Epithelial cell of esophagus (primary cell): ENCODE measurements at regions not wholly inside any gene's neighbourhood (a gene's known extent, or its start where the extent isn't known, plus 50 kb on each side); places are given as distances from the start of the nearest gene placed in this dataset.

Source experiments
- DNase-seq: peaks from one replicate; pipeline ENCODE4 v3.0.0; 2010; ENCODE audit warnings: low read depth
- H3K4me3 ChIP-seq: 2 replicates; pipeline ENCODE4 v1.5.1; 2011; ENCODE audit warnings: mild to moderate bottlenecking, low read length, control low read depth
- TF ChIP-seq, protein P1 (sequence below): IDR thresholded peaks from 2 replicates; pipeline ENCODE4 v1.5.1; 2011; ENCODE audit warnings: low read depth, mild to moderate bottlenecking, low read length, control low read depth, inconsistent platforms; ENCODE audit not compliant: insufficient read depth; ENCODE audit errors: missing control alignments

DNA sequence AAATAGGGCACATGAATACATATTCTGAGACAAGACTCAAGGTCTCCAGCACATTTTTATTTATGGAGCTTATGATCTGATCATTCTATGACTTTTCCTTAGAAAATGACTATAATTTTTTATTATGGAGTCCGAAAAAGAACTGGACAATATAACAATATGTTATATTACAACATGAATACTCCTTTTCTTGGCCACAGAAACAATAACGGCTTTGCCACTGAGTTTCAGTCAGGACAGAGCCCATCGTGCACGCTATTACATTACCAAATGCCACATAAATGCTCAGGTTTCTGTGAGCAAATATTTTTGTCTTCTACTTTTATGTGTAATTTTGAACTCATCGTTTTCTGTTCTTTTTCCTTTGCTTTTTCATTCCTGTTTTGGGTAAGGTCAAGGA is 509.2 kb upstream of the ZEB2 start:
- DNase-seq: no peak
- TF ChIP-seq, protein P1, sequence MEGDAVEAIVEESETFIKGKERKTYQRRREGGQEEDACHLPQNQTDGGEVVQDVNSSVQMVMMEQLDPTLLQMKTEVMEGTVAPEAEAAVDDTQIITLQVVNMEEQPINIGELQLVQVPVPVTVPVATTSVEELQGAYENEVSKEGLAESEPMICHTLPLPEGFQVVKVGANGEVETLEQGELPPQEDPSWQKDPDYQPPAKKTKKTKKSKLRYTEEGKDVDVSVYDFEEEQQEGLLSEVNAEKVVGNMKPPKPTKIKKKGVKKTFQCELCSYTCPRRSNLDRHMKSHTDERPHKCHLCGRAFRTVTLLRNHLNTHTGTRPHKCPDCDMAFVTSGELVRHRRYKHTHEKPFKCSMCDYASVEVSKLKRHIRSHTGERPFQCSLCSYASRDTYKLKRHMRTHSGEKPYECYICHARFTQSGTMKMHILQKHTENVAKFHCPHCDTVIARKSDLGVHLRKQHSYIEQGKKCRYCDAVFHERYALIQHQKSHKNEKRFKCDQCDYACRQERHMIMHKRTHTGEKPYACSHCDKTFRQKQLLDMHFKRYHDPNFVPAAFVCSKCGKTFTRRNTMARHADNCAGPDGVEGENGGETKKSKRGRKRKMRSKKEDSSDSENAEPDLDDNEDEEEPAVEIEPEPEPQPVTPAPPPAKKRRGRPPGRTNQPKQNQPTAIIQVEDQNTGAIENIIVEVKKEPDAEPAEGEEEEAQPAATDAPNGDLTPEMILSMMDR: no peak
- H3K4me3 ChIP-seq: no peak overlapping the region

DNA sequence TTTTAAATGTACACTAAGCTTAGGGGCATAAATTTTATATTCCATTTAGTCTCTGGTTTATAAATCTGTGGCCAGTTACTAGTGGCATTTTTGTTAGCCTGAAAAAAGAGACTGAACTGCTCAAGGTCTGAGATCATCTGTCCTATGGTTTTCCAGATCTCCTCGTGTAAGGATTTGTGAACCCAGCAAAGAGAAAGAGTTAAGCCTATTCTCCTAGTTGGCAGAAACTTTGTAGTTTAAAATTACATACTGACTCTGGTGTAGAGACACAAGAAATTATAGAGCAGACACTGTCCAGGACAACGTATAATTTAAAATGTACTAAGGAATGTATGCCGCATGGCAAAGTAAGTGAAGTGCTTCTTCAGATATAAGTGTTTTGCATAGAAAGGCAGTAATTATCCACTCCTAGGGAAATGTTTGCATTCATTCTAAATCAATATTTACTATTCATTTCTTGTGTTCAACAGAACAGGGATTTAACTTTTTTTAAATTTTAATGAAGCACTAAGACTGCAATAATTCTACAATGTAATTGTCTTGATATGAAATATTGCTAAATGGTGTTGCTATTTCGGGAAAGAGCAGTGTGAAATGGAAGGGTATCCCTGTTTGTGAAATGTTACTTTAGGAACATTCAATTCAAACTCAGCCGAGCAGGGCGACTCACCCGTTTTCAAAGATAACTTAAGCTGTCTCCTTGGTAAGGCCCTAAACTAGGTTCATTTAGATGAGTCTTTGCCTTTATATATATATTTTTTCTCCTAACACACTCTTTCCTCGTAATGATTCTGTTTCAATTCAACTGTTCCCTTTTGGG is 508.4 kb upstream of the ZEB2 start:
- no peak overlapping the region for H3K4me3 ChIP-seq
- TF ChIP-seq, protein P1: no peak
- DNase-seq: no peak

DNA sequence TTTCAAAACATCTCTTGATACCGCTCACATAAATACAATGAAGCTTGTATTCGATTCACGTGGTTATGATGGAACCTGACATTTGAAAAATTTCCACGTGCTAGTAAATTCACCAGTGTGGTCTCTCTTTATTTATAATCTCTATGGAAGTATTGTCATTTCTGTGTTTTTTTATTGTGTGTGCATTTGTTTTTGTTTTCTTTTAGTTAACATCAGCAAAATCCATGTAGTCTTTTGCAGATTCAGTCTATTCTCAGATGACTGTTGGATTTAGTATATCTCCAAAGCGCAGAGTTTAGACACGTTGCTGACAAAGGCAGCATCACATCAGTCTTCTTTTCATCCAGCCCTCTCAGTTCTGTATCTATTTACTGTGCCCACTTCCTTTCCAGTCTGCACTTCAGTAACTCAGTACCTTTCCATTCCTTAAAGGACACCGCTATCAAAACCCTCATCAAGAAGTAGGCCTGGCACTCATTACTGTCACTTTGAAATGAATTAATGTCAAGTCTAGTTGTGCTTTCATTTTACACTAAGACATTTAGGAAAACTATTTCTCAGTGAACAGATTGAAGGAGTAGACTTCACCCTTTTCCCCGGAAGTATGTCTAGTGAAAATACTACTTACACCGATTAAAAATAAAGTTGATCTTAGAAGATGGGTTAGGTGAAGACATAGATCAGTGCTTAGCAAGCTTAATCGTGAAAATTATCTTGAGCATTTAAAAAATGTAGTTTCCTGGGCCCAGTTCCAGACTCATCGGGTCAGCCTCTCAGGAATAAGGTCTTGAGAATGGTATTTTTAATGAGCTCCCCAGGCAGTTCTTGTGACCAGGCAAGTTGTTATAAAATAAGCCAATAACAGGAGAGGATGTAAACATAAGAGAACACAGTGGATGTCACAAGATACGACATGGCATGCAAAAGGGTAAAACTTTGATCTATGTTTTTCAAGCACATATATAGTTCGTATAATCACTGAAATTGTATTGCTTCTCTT is 506.8 kb upstream of the ZEB2 start:
- TF ChIP-seq, protein P1: no peak
- no peak for DNase-seq

DNA sequence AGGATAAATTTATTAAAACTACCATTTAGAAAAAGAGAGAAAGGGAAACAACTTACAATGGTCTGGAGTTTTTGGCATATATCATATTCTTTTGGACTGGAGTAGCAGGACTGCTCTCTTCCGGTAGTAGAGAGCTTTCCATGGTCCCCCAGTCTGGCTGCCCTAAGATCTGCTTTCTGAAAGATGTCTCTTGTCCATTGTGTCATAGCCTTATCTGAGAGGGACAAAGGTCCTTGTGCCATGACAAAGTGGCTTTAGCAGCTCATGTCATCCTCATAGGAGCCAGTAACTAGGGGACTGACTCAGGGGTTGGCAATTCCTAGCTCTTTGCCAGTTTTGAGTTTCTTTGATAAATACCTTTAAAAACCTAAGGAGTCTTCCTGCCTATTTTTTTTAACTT is 505.5 kb upstream of the ZEB2 start:
- no peak overlapping the region for H3K4me3 ChIP-seq
- DNase-seq: no peak
- TF ChIP-seq, protein P1: no peak

More for the DNA sequence above, 506.8 kb upstream of the ZEB2 start:
- H3K4me3 ChIP-seq: no peak overlapping the region

DNA sequence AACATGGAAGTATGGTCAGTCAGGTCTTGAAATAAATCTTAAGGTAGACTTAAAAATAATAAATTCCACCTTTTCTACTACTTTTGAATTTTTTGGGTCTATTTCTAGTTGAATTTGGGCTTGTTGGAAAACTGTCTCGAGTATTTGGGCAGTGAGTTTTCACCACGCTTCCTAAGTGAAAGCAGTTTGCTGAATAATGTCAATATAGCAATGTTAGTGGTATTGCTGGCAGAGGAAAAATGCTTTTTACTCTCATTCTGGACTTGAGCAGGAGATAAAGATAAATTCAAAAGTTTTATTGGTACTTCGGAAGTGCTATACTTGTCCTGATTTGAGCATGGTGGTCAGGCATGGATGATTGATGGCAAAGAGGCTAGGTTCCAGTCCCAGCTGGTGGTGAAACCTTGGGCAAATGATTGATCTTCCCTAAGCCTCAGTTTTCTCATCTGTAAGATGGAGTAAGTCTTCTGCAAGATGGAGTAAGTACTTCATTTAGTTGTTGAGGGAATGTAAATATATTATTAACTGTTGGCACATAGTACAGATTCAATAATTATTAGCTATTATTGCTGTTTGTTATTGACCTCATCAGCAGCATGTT is 503.5 kb upstream of the ZEB2 start:
- TF ChIP-seq, protein P1: no peak
- H3K4me3 ChIP-seq: no peak overlapping the region
- no peak for DNase-seq

DNA sequence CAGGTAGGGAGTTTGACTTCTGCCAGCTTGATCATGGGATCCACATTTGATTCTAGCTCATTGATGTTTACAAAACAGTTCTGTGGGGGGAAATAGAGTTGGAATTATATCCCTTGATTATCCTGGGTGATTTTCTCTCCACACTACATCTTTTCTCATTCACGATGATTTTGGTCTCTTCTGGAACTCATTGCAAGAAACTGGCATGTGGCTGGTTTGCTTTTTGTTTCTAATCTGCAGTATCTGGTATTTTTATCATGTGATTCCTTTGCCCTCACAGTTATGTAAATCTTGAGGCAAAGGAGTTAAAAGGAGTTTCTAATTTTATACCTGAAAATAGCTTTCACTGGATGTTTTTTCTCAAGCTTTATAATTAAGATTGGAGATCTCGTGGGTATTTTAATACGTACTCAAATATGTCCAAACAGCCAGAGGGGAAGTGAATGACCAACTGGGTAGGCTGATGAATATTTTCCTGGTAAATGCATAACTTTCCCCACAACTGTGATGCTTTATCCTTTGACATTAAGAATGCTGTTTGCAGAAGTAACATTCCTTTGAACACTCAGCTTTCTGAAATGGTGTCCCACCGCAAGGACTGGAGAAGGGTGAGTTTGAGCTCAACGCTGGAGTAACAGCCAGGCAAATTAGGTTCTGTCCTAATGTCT is 502.9 kb upstream of the ZEB2 start:
- no peak overlapping the region for H3K4me3 ChIP-seq
- DNase-seq: no peak
- TF ChIP-seq, protein P1: no peak
